Amygdala (tissue), 56 donors: ENCODE measurements at regions not wholly inside any gene's neighbourhood (a gene's known extent, or its start where the extent isn't known, plus 50 kb on each side); places are given as distances from the start of the nearest gene placed in this dataset.

Experiments
- DNase-seq, 56 donors: peaks; one replicate each; lab custom pipeline; 2025; lab: John Stamatoyannopoulos, UW

GRCh38 chr6:22621701-22622100 is 52.3 kb downstream of the HDGFL1 start:
- no peak for DNase-seq

DNA sequence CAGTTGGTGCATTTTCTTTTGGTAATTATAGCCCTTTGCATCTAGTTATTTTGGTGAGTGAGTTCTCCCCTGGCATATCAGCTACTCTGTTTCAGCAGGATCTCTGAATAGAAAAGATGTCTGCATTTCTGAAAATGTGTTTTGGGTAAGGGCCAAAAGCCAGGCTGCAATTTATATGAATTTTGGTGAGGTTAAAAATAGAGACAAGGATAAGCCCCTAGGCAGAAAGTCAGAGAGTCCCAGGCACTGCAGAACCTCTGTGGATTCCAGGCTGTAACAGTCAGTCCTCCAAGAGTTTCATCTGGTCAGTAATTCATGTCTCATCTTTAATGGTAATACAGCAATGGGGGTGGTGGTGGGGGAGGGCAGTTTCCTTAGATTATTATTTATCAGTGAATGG is 53.0 kb downstream of the HDGFL1 start:
- DNase-seq = no peak

- no peak for DNase-seq
These were observed 53.4 kb downstream of the HDGFL1 start for GRCh38 chr6:22622813-22623212.

DNA sequence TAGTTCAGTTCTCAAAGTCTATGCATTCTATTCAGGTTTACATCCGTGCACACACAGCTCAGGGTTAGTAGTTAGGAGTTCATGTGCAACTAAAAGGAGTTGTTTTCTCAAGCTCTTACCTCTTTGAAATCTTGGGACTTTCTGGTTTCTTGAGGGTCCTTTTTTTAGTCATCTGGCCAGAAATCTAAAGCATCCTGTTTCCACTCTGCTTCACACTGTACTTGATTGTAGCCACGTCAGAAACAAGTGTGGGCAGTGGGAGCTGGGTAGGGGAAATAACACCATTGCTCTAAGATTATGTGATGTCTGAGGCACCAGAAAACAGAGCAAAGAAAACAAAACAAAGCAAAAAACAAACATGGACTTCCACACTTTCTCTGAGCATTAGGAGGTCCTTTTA is 58.3 kb downstream of the HDGFL1 start:
- no peak for DNase-seq

DNA sequence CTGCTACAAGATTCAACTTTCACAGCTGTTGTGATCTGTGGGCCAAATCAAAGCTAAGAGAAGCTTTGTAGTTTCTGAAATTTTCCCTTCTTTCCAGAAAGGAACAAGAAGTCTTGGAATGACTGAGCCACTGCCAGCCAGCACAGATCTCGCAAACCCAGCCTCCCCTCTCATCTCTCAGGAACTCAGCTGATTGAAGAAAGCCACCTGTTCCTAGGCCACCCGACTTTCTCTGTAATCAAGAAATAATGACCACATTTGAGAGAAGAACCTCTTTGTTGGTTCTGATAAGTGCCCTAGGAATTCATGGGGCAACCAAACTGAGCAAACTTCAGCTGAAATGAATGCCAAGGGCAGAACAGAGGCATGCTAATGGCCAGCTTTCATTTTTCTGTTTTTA is 61.7 kb downstream of the HDGFL1 start:
- DNase-seq = no peak

- DNase-seq = no peak
These were observed 63.3 kb downstream of the HDGFL1 start for GRCh38 chr6:22632581-22633145.

DNA sequence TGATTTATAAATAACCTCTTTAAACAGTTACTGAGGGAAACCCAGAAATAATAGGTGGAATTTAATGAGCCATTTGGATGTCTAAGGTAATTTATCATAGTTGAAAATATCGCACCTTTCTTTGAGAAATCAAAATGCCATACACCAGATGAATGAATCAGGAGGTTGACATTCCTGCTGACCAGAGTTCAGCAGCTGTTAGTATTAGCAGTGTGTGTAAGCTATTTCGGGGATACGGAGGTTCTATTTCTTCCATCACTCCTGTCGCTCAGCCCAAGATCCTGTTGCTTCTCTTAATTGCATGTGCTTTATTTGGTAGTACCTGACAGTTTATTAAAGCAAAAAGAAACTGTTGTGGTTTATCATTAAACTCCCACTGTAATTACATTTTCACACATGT is 67.1 kb downstream of the HDGFL1 start:
- DNase-seq = no peak

DNA sequence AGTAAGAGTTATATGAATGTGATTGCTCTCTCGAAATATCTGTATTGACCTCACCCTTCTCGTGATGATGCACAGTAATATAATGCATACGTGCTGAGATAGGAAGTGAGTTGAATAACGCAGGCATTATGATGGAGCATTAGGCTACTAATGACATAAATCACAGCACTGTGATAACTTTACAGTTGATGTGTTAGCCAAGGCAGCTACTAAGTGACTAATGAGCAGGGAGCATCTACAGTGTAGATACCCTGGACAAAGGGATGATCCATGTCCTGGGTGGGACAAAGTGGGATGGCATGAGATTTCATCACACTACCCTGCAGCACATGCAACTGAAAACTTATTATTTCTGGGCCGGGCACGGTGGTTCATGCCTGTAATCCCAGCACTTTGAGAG is 68.4 kb downstream of the HDGFL1 start:
- no peak for DNase-seq

- DNase-seq = no peak
These were observed 69.0 kb downstream of the HDGFL1 start for GRCh38 chr6:22638320-22638719.

DNA sequence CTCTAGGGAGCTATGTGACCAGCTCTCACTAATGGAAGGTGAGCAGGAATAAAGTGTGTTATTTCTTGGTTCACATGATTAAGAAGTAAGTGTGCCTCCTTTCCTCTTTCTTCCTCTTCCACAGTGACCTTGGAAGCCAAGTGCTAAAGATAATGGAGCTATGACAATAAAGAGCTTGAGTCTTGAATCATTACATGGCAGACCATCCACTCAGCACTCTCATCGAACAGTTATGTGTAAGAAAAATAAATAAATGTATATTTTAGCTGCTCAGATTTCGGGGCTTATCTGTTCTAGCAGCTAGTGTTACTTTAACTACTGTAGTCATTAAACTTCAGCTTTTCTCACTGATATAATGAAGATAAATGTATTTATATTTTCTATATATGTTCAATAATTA is 72.9 kb downstream of the HDGFL1 start:
- DNase-seq = no peak

DNA sequence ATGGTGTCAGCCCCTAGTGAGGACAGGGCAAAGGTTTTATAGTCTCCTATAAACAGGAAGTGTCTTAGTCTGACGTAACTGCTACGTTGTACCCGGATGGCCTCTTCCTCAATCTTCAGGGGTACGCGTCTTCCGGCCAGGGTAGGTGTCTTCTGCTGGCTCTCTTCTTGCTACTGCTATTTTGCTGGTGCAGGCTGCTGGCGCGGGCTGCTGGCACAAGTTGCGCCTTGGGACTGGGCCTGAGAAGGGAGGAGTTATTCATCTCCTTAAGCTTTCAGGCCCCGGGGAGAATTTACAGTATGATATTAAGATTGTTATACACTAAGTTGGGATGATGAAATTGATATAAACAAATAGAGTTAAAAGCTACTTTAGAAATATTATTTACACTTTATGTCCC is 74.4 kb downstream of the HDGFL1 start:
- no peak for DNase-seq

DNA sequence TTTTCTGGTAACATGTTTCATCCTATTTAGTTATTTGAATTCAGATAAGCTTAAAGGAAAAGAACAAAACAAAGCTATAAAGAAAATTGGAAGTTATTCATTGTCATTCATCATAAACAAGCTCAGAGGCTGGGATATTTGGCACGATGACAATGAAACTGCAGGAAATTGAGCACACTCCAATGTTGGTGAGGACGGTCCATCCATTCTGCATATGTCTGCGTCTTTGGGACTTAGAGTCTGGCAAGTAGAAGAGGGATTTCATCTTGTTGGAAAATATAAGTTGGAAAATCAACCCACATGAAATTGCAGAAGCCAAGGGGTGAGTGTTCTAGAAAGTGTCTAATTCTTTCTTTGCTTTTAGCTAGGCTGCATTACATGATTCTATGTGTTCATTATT is 78.4 kb downstream of the HDGFL1 start:
- no peak for DNase-seq

GRCh38 chr6:22651731-22652130 is 82.4 kb downstream of the HDGFL1 start:
- no peak for DNase-seq

GRCh38 chr6:22653980-22654610 is 84.7 kb downstream of the HDGFL1 start:
- peak in 2 of 56 donors; percentile 7 to 14 for DNase-seq

- DNase-seq = no peak
These were observed 87.5 kb downstream of the HDGFL1 start for GRCh38 chr6:22656706-22657351.

- peak in 44 of 56 donors; percentile 6 to 87 (median 45) for DNase-seq
These were observed 88.1 kb downstream of the HDGFL1 start for GRCh38 chr6:22657352-22657980.

- peak in 1 of 56 donors; percentile 6 for DNase-seq
These were observed 88.8 kb downstream of the HDGFL1 start for GRCh38 chr6:22658183-22658582.

- no peak for DNase-seq
These were observed 89.6 kb downstream of the HDGFL1 start for GRCh38 chr6:22658934-22659333.

- DNase-seq = no peak
These were observed 95.6 kb downstream of the HDGFL1 start for GRCh38 chr6:22664968-22665367.

DNA sequence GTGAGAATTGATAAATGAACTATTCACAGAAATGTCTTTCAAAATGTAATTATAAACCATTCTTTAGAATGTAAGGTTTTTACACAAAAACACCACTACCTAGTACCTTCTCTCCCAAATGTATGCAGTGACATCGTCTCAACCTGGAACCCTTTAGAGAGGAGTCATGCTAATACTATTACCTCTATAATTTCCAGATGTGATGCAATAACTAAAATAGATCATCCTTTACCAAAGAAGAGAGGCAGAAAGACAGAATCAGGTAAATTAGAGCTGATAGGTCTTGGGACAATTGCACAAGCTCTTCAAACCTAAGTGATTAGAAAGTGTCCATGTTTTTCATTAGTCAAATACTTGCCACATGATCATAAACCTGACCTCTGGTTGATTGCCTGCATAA is 96.7 kb downstream of the HDGFL1 start:
- no peak for DNase-seq

GRCh38 chr6:22666586-22666985 is 97.2 kb downstream of the HDGFL1 start:
- no peak for DNase-seq

DNA sequence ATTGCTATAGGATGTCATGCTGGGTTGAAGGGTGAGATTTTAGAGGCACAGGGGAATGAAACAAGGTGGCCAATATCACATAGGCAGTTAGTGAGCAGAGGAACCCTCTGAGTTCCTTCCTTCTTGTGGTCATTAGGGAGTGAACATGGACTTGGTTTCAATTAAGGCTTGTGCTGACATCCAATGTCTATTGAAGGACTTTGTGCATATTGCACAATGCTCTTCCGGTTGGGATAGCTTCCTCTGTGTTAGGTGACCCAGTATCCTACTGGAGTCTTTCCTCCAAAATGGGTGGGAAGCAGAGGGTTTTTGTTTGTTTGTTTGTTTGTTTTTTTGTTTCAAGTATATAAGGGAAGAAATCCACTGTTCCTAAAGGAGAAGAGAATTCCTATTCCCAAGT is 98.5 kb downstream of the HDGFL1 start:
- DNase-seq = no peak
